B cell (primary cell): ENCODE measurements at regions not wholly inside any gene's neighbourhood (a gene's known extent, or its start where the extent isn't known, plus 50 kb on each side); places are given as distances from the start of the nearest gene placed in this dataset.

Experiments used
- CTCF ChIP-seq: fragments of 200-600 bp; IDR thresholded peaks from one replicate; pipeline ENCODE4 v1.8.0; 2022; ENCODE audit warnings: antibody characterized with exemption, mild to moderate bottlenecking
- EZH2 ChIP-seq: IDR thresholded peaks from 2 replicates; pipeline ENCODE4 v1.6.1; 2012; ENCODE audit warnings: borderline replicate concordance, low read depth, mild to moderate bottlenecking, moderate library complexity, low read length; ENCODE audit not compliant: insufficient read depth, poor library complexity, severe bottlenecking

GRCh38 chr3:165640031-165640430, 197.2 kb downstream of the BCHE start:
- TF ChIP-seq CTCF (no peak), EZH2 (no peak)
